Suprapubic skin (tissue), 4 donors: ENCODE measurements at regions not wholly inside any gene's neighbourhood (a gene's known extent, or its start where the extent isn't known, plus 50 kb on each side); places are given as distances from the start of the nearest gene placed in this dataset.

ENCODE experiments used
- EP300 ChIP-seq: sonication (generic); formaldehyde crosslinking; IDR thresholded peaks from one replicate; pipeline ENCODE4 v1.6.1; 2017; ENCODE audit warnings: antibody characterized with exemption
- POLR2A ChIP-seq, 2 donors: fragments of 450-650 bp; IDR thresholded peaks; one replicate each; pipeline ENCODE4 v1.6.1; 2017; ENCODE audit warnings: antibody characterized with exemption in 2 of 2, mild to moderate bottlenecking in 2 of 2, moderate library complexity in 2 of 2
- POLR2AphosphoS5 ChIP-seq, 3 donors: sonication (generic); formaldehyde crosslinking; IDR thresholded peaks; one replicate each; pipeline ENCODE4 v1.6.1; 2017; ENCODE audit warnings: antibody characterized with exemption in 3 of 3
- TF ChIP-seq, protein P1 (sequence below), 2 donors: fragments of 200-600 bp in 1 of 2; fragments of 450-650 bp in 1 of 2; sonication (generic) in 1 of 2; IDR thresholded peaks; one replicate each; pipeline ENCODE4 v1.5.1; 2016 to 2019; ENCODE audit warnings: antibody characterized with exemption in 2 of 2, mild to moderate bottlenecking in 1 of 2, moderate library complexity in 1 of 2

DNA sequence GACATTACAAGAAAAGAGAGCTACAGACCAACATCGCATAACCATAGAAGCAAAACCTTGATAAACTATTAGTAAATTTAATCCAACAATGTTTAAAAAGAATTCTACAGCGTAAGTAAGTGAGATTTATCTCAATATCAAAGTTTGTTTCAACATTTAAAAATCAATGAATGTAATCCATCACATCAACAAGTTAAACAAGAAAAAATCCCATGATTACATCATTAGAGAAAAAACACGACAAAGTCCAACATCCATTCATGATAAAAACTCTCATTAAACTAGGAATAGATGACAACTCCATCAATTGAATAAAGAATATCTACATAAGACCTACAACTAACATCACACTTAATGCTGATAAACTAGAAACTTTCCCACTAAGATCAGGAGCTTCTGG is 239.0 kb upstream of the GGTLC1 start:
- TF ChIP-seq, protein P1, sequence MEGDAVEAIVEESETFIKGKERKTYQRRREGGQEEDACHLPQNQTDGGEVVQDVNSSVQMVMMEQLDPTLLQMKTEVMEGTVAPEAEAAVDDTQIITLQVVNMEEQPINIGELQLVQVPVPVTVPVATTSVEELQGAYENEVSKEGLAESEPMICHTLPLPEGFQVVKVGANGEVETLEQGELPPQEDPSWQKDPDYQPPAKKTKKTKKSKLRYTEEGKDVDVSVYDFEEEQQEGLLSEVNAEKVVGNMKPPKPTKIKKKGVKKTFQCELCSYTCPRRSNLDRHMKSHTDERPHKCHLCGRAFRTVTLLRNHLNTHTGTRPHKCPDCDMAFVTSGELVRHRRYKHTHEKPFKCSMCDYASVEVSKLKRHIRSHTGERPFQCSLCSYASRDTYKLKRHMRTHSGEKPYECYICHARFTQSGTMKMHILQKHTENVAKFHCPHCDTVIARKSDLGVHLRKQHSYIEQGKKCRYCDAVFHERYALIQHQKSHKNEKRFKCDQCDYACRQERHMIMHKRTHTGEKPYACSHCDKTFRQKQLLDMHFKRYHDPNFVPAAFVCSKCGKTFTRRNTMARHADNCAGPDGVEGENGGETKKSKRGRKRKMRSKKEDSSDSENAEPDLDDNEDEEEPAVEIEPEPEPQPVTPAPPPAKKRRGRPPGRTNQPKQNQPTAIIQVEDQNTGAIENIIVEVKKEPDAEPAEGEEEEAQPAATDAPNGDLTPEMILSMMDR (IDR thresholded peaks at IDR 0.05) = no peak
- TF ChIP-seq EP300 (no peak), POLR2AphosphoS5 (IDR thresholded peaks at IDR 0.05) (no peak), POLR2A (IDR thresholded peaks at IDR 0.05) (no peak)
